ENCODE measurements at regions not wholly inside any gene's neighbourhood (a gene's known extent, or its start where the extent isn't known, plus 50 kb on each side); places are given as distances from the start of the nearest gene placed in this dataset.

DNA sequence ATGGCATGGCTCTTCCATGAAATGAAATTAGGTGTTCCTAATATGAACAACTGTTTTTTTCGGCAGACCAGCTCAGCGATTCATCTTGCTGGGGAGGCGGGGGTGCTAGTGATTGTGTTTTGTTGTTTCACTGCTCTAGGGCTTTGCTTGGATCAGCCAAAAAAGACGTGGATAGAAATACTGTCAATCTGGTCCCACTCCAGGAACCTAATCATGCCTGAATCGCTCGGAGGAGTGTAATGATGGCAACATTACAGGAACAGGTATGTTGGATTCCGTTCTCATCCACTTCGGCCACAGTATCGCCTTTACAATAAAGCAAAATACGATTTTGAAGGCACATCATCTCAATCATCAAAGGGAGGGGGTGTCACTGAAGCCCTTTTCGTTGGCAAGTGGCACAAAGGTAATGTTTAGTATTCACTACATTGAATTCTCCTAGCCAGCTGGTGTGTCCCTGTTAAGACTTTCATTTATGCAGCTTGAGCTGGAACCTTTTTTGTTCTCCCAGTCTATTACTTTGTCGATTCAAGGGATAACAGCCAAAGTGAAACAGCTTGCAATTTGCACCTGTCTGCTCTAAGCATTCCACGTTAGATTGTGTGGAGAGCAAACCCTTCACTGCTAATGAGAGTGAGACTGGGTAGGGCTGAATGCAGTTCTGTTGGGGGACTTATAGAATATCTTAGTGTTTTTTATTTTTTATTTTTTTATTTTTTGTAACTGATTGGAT lies 477.7 kb downstream of the TFAP2A start:
- DNase-seq (ENCODE audit: low spot score): no peak

- DNase-seq (ENCODE audit: low spot score): no peak
These were observed 478.3 kb downstream of the TFAP2A start for GRCh38 chr6:9936551-9936950.

DNA sequence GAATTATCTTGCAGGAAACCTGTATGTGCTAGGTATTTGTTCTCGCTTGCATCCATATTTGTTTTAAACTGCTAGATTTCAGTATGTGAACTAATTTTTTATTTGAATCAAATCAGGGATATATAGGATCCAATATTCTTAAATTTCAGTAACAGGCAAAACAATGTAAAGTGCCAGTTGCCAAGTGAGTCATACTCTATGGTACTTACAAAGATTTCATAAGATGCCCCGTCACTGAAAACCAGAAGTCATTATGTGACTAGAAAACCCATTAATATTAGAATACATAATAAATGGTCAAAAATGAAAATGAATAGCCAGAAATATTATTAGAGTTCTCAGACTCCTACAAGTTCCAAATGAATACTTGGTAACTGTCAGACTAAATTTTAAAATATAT lies 481.2 kb downstream of the TFAP2A start:
- no peak for DNase-seq (ENCODE audit: low spot score)

DNA sequence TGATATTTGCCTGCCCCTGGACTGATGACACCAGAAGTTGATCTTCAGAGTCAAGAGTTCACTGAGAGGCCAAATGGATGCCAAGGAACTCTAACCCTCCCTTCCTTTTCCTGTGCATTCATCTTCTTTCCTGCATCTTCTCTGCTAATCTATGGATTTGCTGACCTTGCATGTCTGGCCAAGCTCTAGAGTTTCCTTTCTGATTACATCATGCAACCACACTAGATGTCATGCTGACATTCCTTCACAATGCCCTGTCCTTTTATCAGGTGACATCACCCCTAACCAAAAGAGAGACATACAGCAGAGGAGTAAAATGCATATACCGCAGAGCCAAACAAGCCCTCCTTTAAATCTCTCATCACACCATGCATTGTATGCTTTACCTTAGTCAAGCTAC lies 487.6 kb downstream of the TFAP2A start:
- DNase-seq (ENCODE audit: low spot score): peak; percentile 3

DNA sequence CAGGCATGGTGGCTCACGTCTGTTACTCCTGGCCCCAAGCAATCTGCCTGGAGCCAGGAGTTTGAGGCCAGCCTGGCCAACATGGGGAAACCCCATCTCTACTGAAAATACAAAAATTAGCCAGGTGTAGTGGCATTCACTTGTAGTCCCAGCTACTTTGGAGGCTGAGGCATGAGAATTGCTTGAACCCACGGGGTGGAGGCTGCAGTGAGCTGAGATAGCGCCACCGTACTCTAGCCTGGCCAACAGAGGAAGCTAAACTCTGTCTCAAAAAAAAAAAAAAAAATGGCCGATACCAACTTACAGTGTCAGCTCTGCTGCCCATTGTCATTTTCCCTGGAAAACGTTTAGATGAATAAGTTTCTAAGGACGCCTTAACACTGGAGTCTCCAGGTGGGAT lies 489.9 kb downstream of the TFAP2A start:
- no peak for DNase-seq (ENCODE audit: low spot score)

DNA sequence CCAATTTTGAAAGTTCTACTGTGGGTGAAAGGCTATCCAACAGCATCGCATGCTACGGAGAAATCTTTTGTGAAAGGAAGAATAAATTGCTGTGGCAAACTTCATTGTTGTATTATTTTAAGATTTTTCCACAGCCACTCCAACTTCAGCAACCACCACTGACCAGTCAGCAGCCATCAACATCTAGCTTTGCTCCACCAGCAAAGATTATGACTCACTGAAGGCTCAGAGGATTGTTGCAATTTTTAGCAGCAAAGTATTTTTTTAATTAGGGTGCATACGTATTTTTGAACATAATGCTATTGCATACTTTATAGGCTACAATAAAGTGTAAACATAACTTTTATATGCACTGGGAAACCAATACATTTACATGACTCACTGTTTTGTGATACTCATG lies 493.5 kb downstream of the TFAP2A start:
- no peak for DNase-seq (ENCODE audit: low spot score)

- no peak for DNase-seq (ENCODE audit: low spot score)
These were observed 499.9 kb downstream of the TFAP2A start for GRCh38 chr6:9914951-9915350.

- no peak for DNase-seq (ENCODE audit: low spot score)
These were observed 513.5 kb downstream of the TFAP2A start for GRCh38 chr6:9901376-9901775.

GRCh38 chr6:9896806-9897205 lies 518.1 kb downstream of the TFAP2A start:
- DNase-seq (ENCODE audit: low spot score): no peak

DNA sequence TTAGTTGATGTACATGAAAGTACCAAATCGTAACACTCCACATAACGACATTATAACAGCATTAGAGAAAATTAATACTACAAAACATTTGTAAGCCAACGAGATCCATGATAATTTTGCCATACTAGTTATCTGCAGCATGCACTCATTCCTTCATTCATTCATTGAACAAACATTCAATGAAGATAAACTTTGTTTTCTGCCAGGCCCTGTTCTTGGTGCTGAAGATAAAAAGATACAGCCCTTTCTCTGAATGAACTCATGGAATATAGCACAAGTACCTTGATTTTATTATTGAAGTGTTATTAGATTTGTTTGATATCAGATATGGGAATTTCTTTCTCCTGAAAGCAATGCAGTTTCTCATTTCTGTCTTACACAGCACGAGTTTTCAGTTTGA lies 524.0 kb downstream of the TFAP2A start:
- DNase-seq (ENCODE audit: low spot score): no peak

- DNase-seq (ENCODE audit: low spot score): no peak
These were observed 524.4 kb downstream of the TFAP2A start for GRCh38 chr6:9890469-9890868.

DNA sequence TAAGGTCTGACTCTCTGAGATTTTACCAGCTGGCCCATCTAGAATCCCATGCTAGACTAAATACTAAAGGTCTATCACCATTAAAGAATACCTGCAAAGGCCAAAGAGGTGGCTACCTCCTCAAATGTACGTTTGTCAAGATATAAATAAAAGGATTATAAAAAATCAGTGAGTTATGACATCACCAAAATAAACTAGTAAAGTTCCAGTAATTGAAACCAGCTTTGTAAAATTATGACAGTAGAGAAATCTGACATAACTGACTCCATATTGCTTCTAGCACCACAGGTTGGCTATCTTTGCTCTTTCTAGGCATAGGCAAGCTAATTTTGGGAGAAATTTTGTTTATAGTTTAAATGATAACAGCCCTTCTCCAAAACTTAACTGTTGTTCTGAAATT lies 536.3 kb downstream of the TFAP2A start:
- no peak for DNase-seq (ENCODE audit: low spot score)

- DNase-seq (ENCODE audit: low spot score): no peak
These were observed 539.1 kb downstream of the TFAP2A start for GRCh38 chr6:9875605-9876353.

DNA sequence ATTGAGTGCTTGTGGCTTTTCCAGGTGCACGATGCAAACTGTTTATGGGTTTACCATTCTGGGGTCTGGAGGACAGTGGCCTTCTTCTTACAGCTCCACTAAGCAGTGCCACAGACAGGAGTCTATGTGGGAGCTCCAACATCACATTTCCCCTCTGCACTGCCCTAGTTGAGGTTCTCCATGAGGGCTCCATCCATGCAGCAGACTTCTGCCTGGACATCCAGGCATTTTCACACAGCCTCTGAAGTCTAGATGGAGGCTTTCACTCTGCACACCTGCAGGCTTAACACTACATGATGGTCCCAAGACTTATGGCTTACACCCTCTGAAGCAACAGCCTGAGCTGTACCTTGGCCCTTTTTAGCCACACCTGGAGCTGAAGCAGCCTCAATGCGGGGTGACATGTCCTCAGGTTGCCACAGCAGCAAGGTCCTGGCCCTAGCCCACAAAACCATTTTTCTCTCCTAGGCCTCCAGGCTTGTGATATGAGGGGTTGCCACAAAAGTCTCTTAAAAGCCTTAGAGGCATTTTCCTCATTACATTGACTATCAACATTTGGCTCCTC lies 552.2 kb downstream of the TFAP2A start:
- no peak for DNase-seq (ENCODE audit: low spot score)

GRCh38 chr6:9851541-9852380 lies 563.1 kb downstream of the TFAP2A start:
- peak; percentile 19 for DNase-seq (ENCODE audit: low spot score)

GRCh38 chr6:9851006-9851405 lies 563.9 kb downstream of the TFAP2A start:
- DNase-seq (ENCODE audit: low spot score): no peak

- DNase-seq (ENCODE audit: low spot score): no peak
These were observed 566.8 kb downstream of the TFAP2A start for GRCh38 chr6:9848094-9848493.

DNA sequence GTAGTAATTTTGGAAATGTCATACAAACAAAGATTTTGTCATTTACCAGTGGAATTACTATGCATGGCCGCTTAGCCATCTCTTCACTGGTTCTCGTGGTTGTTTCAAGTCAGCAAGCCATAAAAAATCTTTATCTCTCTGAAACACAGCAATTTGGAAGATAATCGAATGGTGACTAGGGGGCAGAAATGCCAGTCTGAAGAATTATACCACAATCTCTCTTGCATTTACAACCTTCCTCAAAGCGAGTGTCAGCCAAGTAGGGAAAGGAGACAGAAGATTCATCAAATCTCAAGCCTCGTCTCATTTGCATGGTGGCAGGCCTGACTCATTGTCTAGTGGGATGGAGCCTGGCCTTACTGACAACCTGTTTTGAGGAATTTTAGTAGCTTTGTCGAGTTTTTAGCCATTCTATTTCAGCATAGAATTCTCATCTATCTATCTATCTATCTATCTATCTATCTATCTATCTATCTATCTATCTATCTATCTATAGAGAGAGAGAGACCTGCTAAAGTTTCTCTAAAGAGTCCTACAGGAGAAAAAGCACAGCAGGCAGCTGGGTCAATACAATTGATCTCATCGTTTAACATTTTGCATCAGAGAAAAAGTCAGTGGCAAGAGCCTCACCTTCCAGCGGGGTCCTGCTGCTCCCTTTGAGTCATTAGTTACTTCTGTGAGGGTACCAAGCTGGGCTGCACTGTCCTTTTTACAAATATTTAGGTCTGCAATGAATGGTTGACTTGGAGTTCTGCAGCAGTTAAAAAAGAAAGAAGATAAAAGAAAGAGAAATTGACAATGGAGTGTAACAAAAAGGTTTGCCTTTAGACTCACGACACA lies 572.8 kb downstream of the TFAP2A start:
- DNase-seq (ENCODE audit: low spot score): no peak

DNA sequence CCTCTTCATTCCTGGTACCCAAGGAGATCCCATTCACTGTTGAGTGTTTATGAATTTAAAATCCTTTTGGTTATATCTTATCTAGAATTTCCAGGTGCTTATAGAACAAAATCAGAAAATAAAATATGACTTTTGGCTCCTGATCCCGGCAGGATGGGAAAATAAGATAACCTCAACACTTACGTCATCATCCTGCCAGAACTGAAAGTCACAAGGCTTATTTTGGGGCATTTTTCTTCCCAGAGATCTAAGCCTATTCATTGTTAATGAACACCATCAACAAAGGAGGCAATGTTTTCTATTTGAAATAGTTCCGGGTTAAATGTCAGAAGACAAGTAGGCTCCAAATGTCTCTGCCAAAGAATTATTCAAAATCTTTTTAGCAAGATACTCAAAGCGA lies 580.6 kb downstream of the TFAP2A start:
- DNase-seq (ENCODE audit: low spot score): no peak

GRCh38 chr6:9831783-9832182 lies 583.1 kb downstream of the TFAP2A start:
- DNase-seq (ENCODE audit: low spot score): no peak

DNA sequence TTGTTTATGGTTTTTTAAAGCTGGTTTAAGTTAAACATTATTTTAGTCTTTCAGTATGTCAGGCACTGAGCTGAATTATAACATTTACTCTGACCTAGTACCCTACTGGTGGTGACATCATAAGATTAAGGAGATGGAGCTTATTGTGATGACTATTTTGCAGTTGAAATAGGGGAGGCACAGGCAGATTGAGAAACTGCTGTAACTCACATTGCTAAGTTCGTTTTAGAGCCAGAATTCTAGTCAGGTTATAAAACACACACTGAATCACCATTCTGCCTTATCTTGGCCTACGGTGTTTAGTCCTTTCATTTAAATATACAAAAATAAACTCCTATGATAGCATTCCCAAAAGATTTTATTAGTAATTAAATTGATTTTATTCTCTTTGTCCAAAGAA lies 584.1 kb downstream of the TFAP2A start:
- no peak for DNase-seq (ENCODE audit: low spot score)

GRCh38 chr6:9825526-9825925 lies 589.3 kb downstream of the TFAP2A start:
- DNase-seq (ENCODE audit: low spot score): no peak

Measured in SW480 (cell line).